CD8-positive, alpha-beta memory T cell (primary cell): ENCODE measurements at regions not wholly inside any gene's neighbourhood (a gene's known extent, or its start where the extent isn't known, plus 50 kb on each side); places are given as distances from the start of the nearest gene placed in this dataset.
"Not testable (repeated sequence)": the region's sequence is repeated elsewhere in the genome, so short reads cannot be mapped to it uniquely, and the experiment has no call there.

Experiments used
- CTCF ChIA-PET: fragments of 350-600 bp; sonication (Branson Sonifier 250); formaldehyde crosslinking; loops from one replicate; lab custom pipeline; 2021; ENCODE audit warnings: antibody characterized with exemption; lab: Charles Lee
- POLR2A ChIA-PET: fragments of 350-600 bp; sonication (Branson Sonifier 250); formaldehyde crosslinking; loops from one replicate; lab custom pipeline; 2021; ENCODE audit warnings: antibody characterized with exemption; lab: Charles Lee
- DNase-seq, 5 donors: peaks; one replicate each; pipeline versions ENCODE4 v3.0.0 to v3.0.0-alpha.2; 2020 to 2022; ENCODE audit warnings: mixed read lengths in 1 of 5
- H3K27ac ChIP-seq: one replicate; pipeline ENCODE4 v1.7.0; 2013; ENCODE audit warnings: low read depth, mild to moderate bottlenecking, low read length, moderate library complexity
- H3K27me3 ChIP-seq: 2 replicates; pipeline ENCODE4 v1.7.0; 2013; ENCODE audit warnings: low read length, mild to moderate bottlenecking; ENCODE audit not compliant: insufficient read depth, poor library complexity, severe bottlenecking
- H3K36me3 ChIP-seq: 2 replicates; pipeline ENCODE4 v1.7.0; 2013; ENCODE audit warnings: mild to moderate bottlenecking, low read length, moderate library complexity; ENCODE audit not compliant: insufficient read depth
- H3K4me1 ChIP-seq: 2 replicates; pipeline ENCODE4 v1.7.0; 2013; ENCODE audit warnings: mild to moderate bottlenecking, low read length, moderate library complexity; ENCODE audit not compliant: insufficient read depth
- H3K4me3 ChIP-seq: 2 replicates; pipeline ENCODE4 v1.7.0; 2013; ENCODE audit warnings: mild to moderate bottlenecking, low read length
- H3K9me3 ChIP-seq: 2 replicates; pipeline ENCODE4 v1.7.0; 2013; ENCODE audit warnings: mild to moderate bottlenecking, low read length
- H3K27ac Mint-ChIP-seq, 8 donors: one replicate each; pipeline ENCODE4 v1.8.0; 2020 to 2021; ENCODE audit warnings: mixed read lengths in 8 of 8, mild to moderate bottlenecking in 6 of 8, inconsistent platforms in 3 of 8, moderate library complexity in 3 of 8
- H3K27me3 Mint-ChIP-seq, 2 donors: one replicate each; pipeline ENCODE4 v1.8.0; 2020 to 2021; ENCODE audit warnings: mixed read lengths in 2 of 2, mild to moderate bottlenecking in 1 of 2, moderate library complexity in 1 of 2
- H3K36me3 Mint-ChIP-seq, 3 donors: one replicate each; pipeline ENCODE4 v1.8.0; 2020 to 2021; ENCODE audit warnings: mixed read lengths in 3 of 3, inconsistent platforms in 1 of 3, mild to moderate bottlenecking in 1 of 3
- H3K4me1 Mint-ChIP-seq, 3 donors: one replicate each; pipeline ENCODE4 v1.8.0; 2020 to 2021; ENCODE audit warnings: mixed read lengths in 3 of 3, inconsistent platforms in 1 of 3, mild to moderate bottlenecking in 1 of 3
- H3K4me3 Mint-ChIP-seq, 7 donors: one replicate each; pipeline ENCODE4 v1.8.0; 2020 to 2021; ENCODE audit warnings: mixed read lengths in 7 of 7, mild to moderate bottlenecking in 6 of 7, moderate library complexity in 4 of 7, inconsistent platforms in 2 of 7
- H3K9me3 Mint-ChIP-seq, 5 donors: one replicate each; pipeline ENCODE4 v1.8.0; 2020 to 2022; ENCODE audit warnings: mixed read lengths in 5 of 5, mild to moderate bottlenecking in 3 of 5, moderate library complexity in 2 of 5, inconsistent platforms in 1 of 5

DNA sequence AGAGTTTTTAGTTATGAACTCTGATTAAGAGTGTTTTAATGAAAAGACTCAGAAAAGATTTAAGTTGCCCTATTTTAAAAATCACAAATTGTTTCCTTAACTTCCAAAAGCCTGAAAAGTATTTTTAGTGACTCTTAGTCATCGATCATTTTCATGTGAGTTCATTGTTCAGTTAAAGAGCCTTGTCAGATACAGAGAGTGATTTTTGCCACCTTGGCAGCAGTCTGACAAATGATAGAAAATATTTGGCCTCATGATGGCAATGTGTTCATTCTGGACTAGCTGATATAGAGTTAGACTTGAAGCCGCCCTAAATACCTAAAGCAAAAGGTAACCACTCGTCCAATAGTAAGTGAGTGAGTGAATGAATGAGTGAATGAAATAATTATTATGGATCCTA is 225.8 kb downstream of the CPS1 start:
- Mint-ChIP-seq H3K27me3 (no peaks in the 10 kb centered on the region), H3K4me1 (no peaks in the 10 kb centered on the region), H3K4me3 (no peak overlapping the region), H3K36me3 (no peaks in the 10 kb centered on the region), H3K27ac (no peak overlapping the region), H3K9me3 (peaks cover 0 to 2% (median 2%) of the 10 kb centered on the region in 5 donors)
- Histone ChIP-seq H3K27ac (no peak overlapping the region), H3K4me3 (no peak overlapping the region), H3K36me3 (no peaks in the 10 kb centered on the region), H3K27me3 (no peaks in the 10 kb centered on the region), H3K4me1 (no peaks in the 10 kb centered on the region), H3K9me3 (no peaks in the 10 kb centered on the region)
- ChIA-PET CTCF (no interaction called here), POLR2A (no interaction called here)
- DNase-seq = no peak

DNA sequence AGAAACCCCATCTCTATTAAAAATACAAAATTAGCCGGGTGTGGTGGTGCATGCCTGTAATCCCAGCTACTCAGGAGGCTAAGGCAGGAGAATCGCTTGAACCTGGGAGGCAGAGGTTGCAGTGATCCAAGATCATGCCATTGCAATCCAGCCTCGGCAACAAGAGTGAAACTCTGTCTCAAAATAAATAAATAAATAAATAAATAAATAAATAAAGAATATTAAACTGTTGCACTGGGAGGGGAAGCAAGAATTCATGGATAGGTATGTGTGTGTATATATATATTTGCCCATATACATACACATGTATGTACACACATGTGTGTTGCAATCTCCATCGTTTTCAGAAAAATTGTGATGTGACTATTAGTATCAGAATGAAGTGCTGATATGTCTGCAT is 231.4 kb downstream of the CPS1 start:
- H3K9me3 ChIP-seq, DNase-seq, H3K27me3 Mint-ChIP-seq, H3K4me1 Mint-ChIP-seq, H3K27ac ChIP-seq, POLR2A ChIA-PET, H3K27ac Mint-ChIP-seq, H3K4me3 Mint-ChIP-seq, H3K36me3 ChIP-seq, H3K4me3 ChIP-seq, H3K9me3 Mint-ChIP-seq, H3K27me3 ChIP-seq, H3K4me1 ChIP-seq, CTCF ChIA-PET, H3K36me3 Mint-ChIP-seq: not testable (repeated sequence)

DNA sequence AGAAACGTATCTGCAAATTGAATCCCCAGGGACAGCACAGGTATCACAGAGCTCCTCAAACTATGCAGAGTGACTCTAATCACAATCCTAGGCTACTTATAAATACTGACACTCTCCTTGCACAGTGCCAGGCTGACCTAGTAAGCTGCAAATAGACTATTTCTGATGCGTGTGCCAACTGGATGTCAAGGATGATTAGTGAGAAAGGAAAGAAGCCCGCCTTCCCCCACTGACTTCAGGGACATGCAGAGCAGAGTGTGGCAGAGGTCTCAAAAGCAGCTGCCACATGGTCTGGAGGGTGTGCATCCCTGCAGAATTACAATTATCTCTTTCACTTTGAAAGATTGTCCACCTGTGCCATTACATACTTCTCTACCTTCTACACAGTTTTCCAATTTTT is 235.6 kb downstream of the CPS1 start:
- Histone ChIP-seq H3K36me3 (no peaks in the 10 kb centered on the region), H3K27ac (no peak overlapping the region), H3K4me1 (no peaks in the 10 kb centered on the region), H3K27me3 (no peaks in the 10 kb centered on the region), H3K4me3 (no peak overlapping the region), H3K9me3 (no peaks in the 10 kb centered on the region)
- ChIA-PET POLR2A (no interaction called here), CTCF (no interaction called here)
- H3K4me3 Mint-ChIP-seq = no peak overlapping the region
- no peak for DNase-seq
- no peaks in the 10 kb centered on the region for H3K4me1 Mint-ChIP-seq
- no peaks in the 10 kb centered on the region for H3K9me3 Mint-ChIP-seq
- H3K36me3 Mint-ChIP-seq = no peaks in the 10 kb centered on the region
- H3K27ac Mint-ChIP-seq = no peak overlapping the region
- H3K27me3 Mint-ChIP-seq = no peaks in the 10 kb centered on the region

DNA sequence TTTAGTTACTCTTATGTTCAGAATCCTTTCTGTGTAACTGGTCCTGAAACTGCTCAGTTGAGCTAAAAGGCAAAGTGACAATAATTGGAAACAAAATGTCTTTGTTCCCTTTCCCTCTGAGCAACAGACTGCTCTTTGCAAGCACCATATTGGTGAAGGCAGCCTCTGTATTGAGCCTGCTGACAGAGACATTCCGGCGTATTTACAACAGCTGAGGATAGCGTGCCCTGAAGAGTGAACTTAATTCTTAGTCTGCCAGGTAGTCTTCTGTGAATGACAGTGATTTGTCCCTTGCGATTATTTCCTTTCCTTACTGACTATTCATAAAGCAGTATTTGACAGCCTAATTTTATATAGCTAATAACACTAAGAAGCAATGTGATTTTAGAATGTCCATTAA is 239.1 kb downstream of the CPS1 start:
- Mint-ChIP-seq H3K36me3 (no peaks in the 10 kb centered on the region), H3K27me3 (no peaks in the 10 kb centered on the region), H3K4me3 (no peak overlapping the region), H3K4me1 (no peaks in the 10 kb centered on the region), H3K9me3 (no peaks in the 10 kb centered on the region), H3K27ac (no peak overlapping the region)
- ChIA-PET CTCF (no interaction called here), POLR2A (no interaction called here)
- Histone ChIP-seq H3K27me3 (no peaks in the 10 kb centered on the region), H3K36me3 (no peaks in the 10 kb centered on the region), H3K4me3 (no peak overlapping the region), H3K4me1 (no peaks in the 10 kb centered on the region), H3K9me3 (no peaks in the 10 kb centered on the region), H3K27ac (no peak overlapping the region)
- no peak for DNase-seq

DNA sequence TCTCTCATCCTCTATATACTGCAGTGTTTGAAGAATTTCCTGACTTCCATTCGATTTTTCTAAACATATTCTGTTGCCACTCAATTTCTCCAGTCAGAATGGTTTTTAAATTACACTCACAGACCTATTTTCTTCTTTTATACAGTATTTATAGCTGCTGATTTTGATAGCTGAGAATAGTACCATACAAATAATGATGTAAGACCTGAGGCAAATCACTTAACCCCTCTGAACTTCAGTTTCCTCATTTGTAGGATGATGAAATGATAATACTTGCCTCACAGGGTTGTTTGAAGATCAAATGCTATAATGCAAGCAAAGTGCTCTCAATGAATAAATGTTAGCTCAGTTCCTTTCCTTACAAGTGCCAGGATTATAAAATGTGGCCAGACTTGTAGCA is 241.8 kb downstream of the CPS1 start:
- no peaks in the 10 kb centered on the region for H3K4me1 ChIP-seq
- no peaks in the 10 kb centered on the region for H3K27me3 Mint-ChIP-seq
- H3K9me3 Mint-ChIP-seq = peaks cover 0 to 2% (median 0%) of the 10 kb centered on the region in 5 donors
- CTCF ChIA-PET = no interaction called here
- H3K27ac Mint-ChIP-seq = no peak overlapping the region
- H3K27me3 ChIP-seq = no peaks in the 10 kb centered on the region
- H3K4me3 ChIP-seq = no peak overlapping the region
- H3K36me3 ChIP-seq = no peaks in the 10 kb centered on the region
- no peaks in the 10 kb centered on the region for H3K9me3 ChIP-seq
- no peak overlapping the region for H3K27ac ChIP-seq
- no peaks in the 10 kb centered on the region for H3K36me3 Mint-ChIP-seq
- no peaks in the 10 kb centered on the region for H3K4me1 Mint-ChIP-seq
- POLR2A ChIA-PET = no interaction called here
- DNase-seq = no peak
- no peak overlapping the region for H3K4me3 Mint-ChIP-seq

DNA sequence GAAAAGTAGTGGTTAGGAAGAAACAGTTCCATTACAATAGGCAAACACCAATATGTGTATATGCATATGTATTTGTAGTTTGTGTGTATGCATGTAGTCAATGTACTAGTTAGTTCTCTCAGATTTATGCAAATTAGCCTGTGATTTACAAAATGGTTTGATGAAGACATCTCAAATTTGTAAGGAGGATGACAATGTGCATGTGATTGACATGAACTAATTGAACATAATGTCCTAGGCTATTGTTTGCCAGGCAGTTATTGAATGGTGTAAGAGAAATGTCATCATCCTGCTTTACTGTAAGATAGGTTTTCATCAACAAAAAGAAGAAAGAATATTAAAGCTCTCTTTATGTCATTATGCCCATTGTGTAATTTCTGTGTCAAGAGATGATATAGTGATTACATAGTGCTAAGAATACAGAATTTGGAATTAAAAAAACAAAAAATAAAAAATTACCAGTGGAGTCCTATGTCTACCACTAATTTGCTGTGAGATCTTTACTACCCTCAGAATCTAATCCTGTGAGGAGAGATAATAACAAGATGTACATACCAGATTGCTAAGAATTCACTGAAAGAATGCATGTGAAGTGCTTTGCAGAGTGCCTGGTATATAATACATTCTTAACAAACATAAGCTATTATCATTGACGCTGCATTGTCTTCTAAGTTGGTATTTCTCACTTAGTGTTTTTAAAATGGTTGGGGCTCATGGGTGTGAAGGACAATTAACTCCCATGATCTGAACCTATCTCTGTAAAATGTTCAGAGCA is 258.0 kb downstream of the CPS1 start:
- Histone ChIP-seq H3K9me3 (no peaks in the 10 kb centered on the region), H3K4me3 (no peak overlapping the region), H3K27ac (no peak overlapping the region), H3K27me3 (no peaks in the 10 kb centered on the region), H3K4me1 (no peaks in the 10 kb centered on the region), H3K36me3 (no peaks in the 10 kb centered on the region)
- Mint-ChIP-seq H3K4me1 (no peaks in the 10 kb centered on the region), H3K27ac (no peak overlapping the region), H3K4me3 (no peak overlapping the region), H3K9me3 (peaks cover 4 to 11% (median 8%) of the 10 kb centered on the region in 5 donors), H3K27me3 (no peaks in the 10 kb centered on the region), H3K36me3 (no peaks in the 10 kb centered on the region)
- ChIA-PET CTCF (no interaction called here), POLR2A (no interaction called here)
- no peak for DNase-seq

DNA sequence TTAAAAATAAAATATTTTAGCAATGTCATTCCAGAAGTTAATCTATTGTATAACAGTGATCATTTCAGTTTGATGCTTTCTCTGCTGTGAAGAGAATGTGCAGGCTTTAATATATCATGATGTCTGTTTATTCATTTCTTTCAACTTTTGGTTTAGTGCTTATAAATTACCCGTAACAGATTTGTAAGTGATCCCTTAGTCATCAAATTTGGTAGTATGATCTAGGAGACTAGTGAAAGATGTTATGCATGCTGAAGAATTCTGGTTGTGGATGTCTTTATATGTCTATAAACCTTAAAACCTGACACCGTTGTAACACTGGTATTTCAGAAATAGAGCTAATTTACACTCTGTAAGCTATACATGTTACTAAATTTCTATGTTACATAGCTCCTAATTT is 260.4 kb downstream of the CPS1 start:
- Histone ChIP-seq H3K4me3 (no peak overlapping the region), H3K27me3 (no peaks in the 10 kb centered on the region), H3K27ac (no peak overlapping the region), H3K36me3 (no peaks in the 10 kb centered on the region), H3K9me3 (no peaks in the 10 kb centered on the region), H3K4me1 (no peaks in the 10 kb centered on the region)
- ChIA-PET POLR2A (no interaction called here), CTCF (no interaction called here)
- peaks cover under 1 to 10% (median 3%) of the 10 kb centered on the region in 5 donors for H3K9me3 Mint-ChIP-seq
- no peaks in the 10 kb centered on the region for H3K4me1 Mint-ChIP-seq
- no peak for DNase-seq
- no peak overlapping the region for H3K4me3 Mint-ChIP-seq
- no peaks in the 10 kb centered on the region for H3K27me3 Mint-ChIP-seq
- no peak overlapping the region for H3K27ac Mint-ChIP-seq
- no peaks in the 10 kb centered on the region for H3K36me3 Mint-ChIP-seq

DNA sequence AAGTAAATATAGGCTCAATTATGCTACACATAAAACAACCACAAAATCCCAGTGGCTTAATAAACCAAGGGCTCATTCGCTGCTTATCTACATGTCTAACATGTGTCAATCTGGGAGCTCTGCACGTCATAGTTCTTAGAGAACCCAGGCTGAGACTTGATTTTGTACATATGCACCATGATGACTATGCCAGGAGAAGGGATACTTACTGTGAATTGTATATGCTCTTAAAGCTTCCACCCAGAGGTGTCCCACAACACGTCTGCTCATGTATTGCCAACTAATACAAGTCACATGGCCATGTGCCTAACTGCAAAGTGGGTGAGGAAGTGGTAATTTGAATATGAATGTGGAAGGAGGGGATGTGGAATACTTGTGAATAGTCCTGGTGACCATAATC is 262.1 kb downstream of the CPS1 start:
- peaks cover 0 to 13% (median 3%) of the 10 kb centered on the region in 5 donors for H3K9me3 Mint-ChIP-seq
- H3K4me1 ChIP-seq = no peaks in the 10 kb centered on the region
- H3K27ac ChIP-seq = no peak overlapping the region
- DNase-seq = no peak
- H3K27ac Mint-ChIP-seq = no peak overlapping the region
- H3K27me3 ChIP-seq = no peaks in the 10 kb centered on the region
- ChIA-PET CTCF (interaction anchor here (0.8 kb wide), 1 partner anchor 74 kb away, joined by 3 read pairs; no protein-coding TSS in a partner anchor), POLR2A (no interaction called here)
- H3K4me3 ChIP-seq = no peak overlapping the region
- H3K9me3 ChIP-seq = no peaks in the 10 kb centered on the region
- H3K4me3 Mint-ChIP-seq = no peak overlapping the region
- no peaks in the 10 kb centered on the region for H3K27me3 Mint-ChIP-seq
- no peaks in the 10 kb centered on the region for H3K36me3 ChIP-seq
- no peaks in the 10 kb centered on the region for H3K36me3 Mint-ChIP-seq
- H3K4me1 Mint-ChIP-seq = no peaks in the 10 kb centered on the region
